Pancreas (tissue), 10 donors: ENCODE measurements at regions not wholly inside any gene's neighbourhood (a gene's known extent, or its start where the extent isn't known, plus 50 kb on each side); places are given as distances from the start of the nearest gene placed in this dataset.
A peak's percentile ranks its signal among the peaks of the same experiment; 100 is the strongest.

Experiments used
- ATAC-seq, 4 donors: fragments of 200-7000 bp; cut with Tn5 transposase; one replicate each; pipeline versions ENCODE4 v1.8.0 to v1.9.1; 2020; ENCODE audit warnings: mild to moderate bottlenecking in 4 of 4, moderate library complexity in 4 of 4
- DNase-seq, 6 donors: peaks; one replicate each; pipeline ENCODE4 v3.0.0-alpha.2; 2020
- FAIRE-seq: peaks from 2 replicates; lab custom pipeline; 2012; peaks lifted over from hg19 to GRCh38; lab: Jason Lieb, UNC
- H3K27ac ChIP-seq, 4 donors: fragments of 200-600 bp; sonication (generic); 1 replicate in 3 of 4; 2 replicates in 1 of 4; pipeline versions ENCODE4 v1.5.0 to v1.8.0; 2020
- H3K27me3 ChIP-seq, 4 donors: fragments of 200-600 bp; one replicate each; pipeline ENCODE4 v1.8.0; 2021
- H3K36me3 ChIP-seq, 3 donors: fragments of 200-600 bp; sonication (generic) in 1 of 3; one replicate each; pipeline versions ENCODE4 v1.5.0 to v1.8.0; 2020 to 2021
- H3K4me1 ChIP-seq, 3 donors: fragments of 200-600 bp; one replicate each; pipeline ENCODE4 v1.8.0; 2021
- H3K4me3 ChIP-seq, 4 donors: fragments of 200-600 bp; sonication (generic) in 2 of 4; one replicate each; pipeline versions ENCODE4 v1.5.0 to v1.8.0; 2020 to 2021
- H3K9me3 ChIP-seq, 4 donors: fragments of 200-600 bp; one replicate each; pipeline ENCODE4 v1.8.0; 2021
- WGBS, 2 donors: extraction: QIAGEN DNeasy Blood & Tissue Kit; methylation state at CpG; one replicate each; pipeline ENCODE4 v1.1.7; 2013; 5-methylcytosine and 5-hydroxymethylcytosine counted together
- intact Hi-C, 3 donors: fragments of 100-400 bp; cut with DNase I; formaldehyde crosslinking; loops; one replicate each; pipeline versions ENCODE4 v1.11.1 to v1.14.2; 2022
- TF ChIP-seq, protein P1 (sequence below), 4 donors: fragments of 200-600 bp; sonication (generic) in 3 of 4; IDR thresholded peaks; one replicate each; pipeline versions ENCODE4 v1.5.0 to v1.8.0; 2021; ENCODE audit warnings: antibody characterized with exemption in 4 of 4
- donor health status: healthy with polysubstance abuse.
- donor health status: DM: no; HTN: no; CAD: no; lungs with moderate emphysema.
- donor health status: DM: no; HTN: no; CAD: no.
- donor health status: control.
- donor health status: control.
- donor health status: Bipolar disorder and iron deficiency.
- donor health status: DM: yes; HTN: yes; CAD: no.
- donor health status: DM: no; HTN: no; CAD: no.
- donor health status: DM: no; HTN: no; CAD: no.
- donor health status: DM: yes; HTN: yes; CAD: no.

DNA sequence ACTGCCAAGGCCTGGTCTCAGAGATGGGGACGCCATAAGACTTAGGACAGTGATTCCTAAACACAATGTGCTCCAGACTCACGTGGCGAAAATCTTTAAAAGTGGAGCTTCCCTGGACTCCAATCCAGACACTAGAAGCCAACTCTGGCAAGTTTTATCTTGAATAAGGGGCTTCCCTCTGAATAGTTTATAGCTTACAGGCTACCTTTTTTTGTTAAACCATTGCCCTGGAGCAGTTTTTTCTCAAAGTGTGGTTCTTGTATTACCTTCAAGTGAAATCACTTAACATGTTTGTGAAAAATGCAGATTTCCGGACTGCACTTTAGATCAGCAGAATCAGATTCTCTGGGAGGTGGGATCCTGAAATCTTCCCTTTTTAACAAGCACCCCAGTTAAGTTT is 171.7 kb upstream of the PHF14 start:
- intact Hi-C loops = no loop called here
- TF ChIP-seq, protein P1, sequence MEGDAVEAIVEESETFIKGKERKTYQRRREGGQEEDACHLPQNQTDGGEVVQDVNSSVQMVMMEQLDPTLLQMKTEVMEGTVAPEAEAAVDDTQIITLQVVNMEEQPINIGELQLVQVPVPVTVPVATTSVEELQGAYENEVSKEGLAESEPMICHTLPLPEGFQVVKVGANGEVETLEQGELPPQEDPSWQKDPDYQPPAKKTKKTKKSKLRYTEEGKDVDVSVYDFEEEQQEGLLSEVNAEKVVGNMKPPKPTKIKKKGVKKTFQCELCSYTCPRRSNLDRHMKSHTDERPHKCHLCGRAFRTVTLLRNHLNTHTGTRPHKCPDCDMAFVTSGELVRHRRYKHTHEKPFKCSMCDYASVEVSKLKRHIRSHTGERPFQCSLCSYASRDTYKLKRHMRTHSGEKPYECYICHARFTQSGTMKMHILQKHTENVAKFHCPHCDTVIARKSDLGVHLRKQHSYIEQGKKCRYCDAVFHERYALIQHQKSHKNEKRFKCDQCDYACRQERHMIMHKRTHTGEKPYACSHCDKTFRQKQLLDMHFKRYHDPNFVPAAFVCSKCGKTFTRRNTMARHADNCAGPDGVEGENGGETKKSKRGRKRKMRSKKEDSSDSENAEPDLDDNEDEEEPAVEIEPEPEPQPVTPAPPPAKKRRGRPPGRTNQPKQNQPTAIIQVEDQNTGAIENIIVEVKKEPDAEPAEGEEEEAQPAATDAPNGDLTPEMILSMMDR (IDR thresholded peaks at IDR 0.05) = no peak
- H3K27ac ChIP-seq = no peak overlapping the region
- ATAC-seq (no peak), DNase-seq (no peak), FAIRE-seq (no peak)
- no peak overlapping the region for H3K4me3 ChIP-seq
- 69% methylated on average over 4 of the region's 4 CpGs for WGBS, 2 donors
- no peaks in the 10 kb centered on the region for H3K4me1 ChIP-seq
- no peaks in the 10 kb centered on the region for H3K36me3 ChIP-seq
- H3K9me3 ChIP-seq = no peaks in the 10 kb centered on the region
- H3K27me3 ChIP-seq = no peaks in the 10 kb centered on the region

DNA sequence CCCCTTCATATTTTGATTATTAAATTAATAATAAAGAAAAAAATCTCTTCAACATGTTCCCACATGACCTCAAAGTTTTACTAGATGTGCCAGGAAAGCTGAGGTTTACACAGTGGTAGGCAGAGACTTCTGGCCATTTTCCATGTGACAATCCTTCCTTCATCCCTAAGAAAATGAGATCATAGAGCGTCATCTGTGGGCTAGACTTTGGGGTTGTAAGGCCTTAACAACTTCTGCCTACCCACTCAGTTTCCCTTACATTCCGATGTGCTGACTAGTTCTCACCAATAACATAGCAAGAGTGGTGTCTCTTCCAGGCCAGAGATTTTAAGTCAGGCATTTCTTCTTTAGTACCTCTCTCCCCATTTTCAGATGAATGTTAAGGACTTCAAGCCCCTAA is 171.1 kb upstream of the PHF14 start:
- WGBS, 2 donors = 71 to 90% methylated on average over 2 of the region's 2 CpGs
- Histone ChIP-seq H3K27me3 (no peaks in the 10 kb centered on the region), H3K4me3 (no peak overlapping the region), H3K36me3 (no peaks in the 10 kb centered on the region), H3K27ac (no peak overlapping the region), H3K9me3 (no peaks in the 10 kb centered on the region), H3K4me1 (no peaks in the 10 kb centered on the region)
- DNase-seq = no peak
- ATAC-seq = peak in 2 of 4 donors; percentile 23 to 35
- TF ChIP-seq, protein P1 (IDR thresholded peaks at IDR 0.05) = no peak
- intact Hi-C loops = no loop called here
- no peak for FAIRE-seq

DNA sequence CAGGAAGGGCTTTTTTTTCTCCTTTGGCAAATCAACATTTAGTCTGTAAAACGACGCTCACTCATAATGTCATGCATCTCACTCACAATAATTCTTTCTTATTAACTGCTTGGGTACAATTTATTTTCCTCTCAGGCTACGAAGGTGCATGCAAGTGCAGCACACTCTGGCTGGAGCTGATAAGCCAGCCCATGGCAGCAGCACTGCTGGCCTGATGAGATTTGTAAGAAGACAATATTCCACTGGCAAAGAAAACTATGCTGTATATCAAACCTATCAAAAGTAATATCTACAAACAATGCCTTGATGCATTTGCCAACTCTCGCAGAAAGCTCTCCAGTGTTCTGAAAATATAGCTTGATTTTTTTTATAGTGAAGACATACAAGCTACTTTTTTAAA is 170.0 kb upstream of the PHF14 start:
- TF ChIP-seq, protein P1 (IDR thresholded peaks at IDR 0.05) = no peak
- ATAC-seq (no peak), FAIRE-seq (no peak), DNase-seq (no peak)
- H3K27me3 ChIP-seq = no peaks in the 10 kb centered on the region
- H3K4me3 ChIP-seq = no peak overlapping the region
- no peak overlapping the region for H3K27ac ChIP-seq
- no peaks in the 10 kb centered on the region for H3K4me1 ChIP-seq
- no peaks in the 10 kb centered on the region for H3K36me3 ChIP-seq
- H3K9me3 ChIP-seq = no peaks in the 10 kb centered on the region
- 61 to 68% methylated on average over 4 of the region's 4 CpGs for WGBS, 2 donors
- intact Hi-C loops = no loop called here

DNA sequence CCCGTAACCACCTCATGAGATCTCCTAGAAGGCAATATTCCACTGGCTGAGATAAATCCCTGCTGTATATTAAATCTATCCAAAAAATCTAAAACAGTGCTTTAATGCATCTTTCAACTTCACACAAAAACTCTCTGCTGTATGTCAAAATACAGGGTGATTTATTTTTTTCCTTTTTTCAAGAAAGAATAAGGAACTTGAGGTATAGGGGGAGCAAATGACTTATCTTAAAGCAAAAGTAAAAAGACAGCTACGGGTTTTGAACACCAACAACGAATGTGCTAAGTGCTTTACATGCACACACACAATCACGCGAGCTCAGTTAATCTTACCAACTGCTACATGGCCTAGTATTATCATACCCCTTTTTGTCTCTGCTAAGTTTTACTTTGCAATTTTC is 168.9 kb upstream of the PHF14 start:
- no peak for ATAC-seq
- Histone ChIP-seq H3K4me3 (no peak overlapping the region), H3K36me3 (no peaks in the 10 kb centered on the region), H3K4me1 (no peaks in the 10 kb centered on the region), H3K27ac (no peak overlapping the region), H3K9me3 (no peaks in the 10 kb centered on the region), H3K27me3 (no peaks in the 10 kb centered on the region)
- DNase-seq = no peak
- intact Hi-C loops = no loop called here
- no peak for FAIRE-seq
- TF ChIP-seq, protein P1 (IDR thresholded peaks at IDR 0.05) = no peak
- 74 to 77% methylated on average over 5 of the region's 5 CpGs for WGBS, 2 donors

DNA sequence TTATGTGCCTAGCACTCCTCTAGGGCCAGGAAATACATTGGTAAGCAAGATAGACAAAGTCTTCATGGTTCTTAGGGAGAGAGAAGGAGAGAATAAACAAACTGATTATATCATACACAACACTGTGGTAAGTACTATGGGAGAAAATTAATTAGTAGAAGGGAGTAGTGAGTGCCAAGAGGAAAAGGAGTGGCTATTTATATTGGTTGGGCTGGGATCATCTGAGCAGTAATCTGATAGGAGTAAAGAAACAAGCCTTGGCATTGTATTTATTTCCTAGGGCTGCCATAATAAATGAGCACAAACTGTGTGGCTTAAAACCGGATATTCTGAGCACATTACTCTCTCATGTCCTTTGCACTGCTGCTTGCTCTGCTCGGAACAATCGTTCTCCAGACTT is 158.1 kb upstream of the PHF14 start:
- WGBS, 2 donors = 35 to 52% methylated on average over 3 of the region's 3 CpGs

More for the DNA sequence above, 158.1 kb upstream of the PHF14 start:
- ATAC-seq = no peak
- no peaks in the 10 kb centered on the region for H3K36me3 ChIP-seq
- no peak for FAIRE-seq
- DNase-seq = no peak
- H3K27ac ChIP-seq = no peak overlapping the region
- intact Hi-C loops = no loop called here
- H3K9me3 ChIP-seq = no peaks in the 10 kb centered on the region
- TF ChIP-seq, protein P1 (IDR thresholded peaks at IDR 0.05) = no peak
- no peaks in the 10 kb centered on the region for H3K4me1 ChIP-seq
- no peaks in the 10 kb centered on the region for H3K27me3 ChIP-seq
- H3K4me3 ChIP-seq = no peak overlapping the region
